Retinal pigment epithelial cell (primary cell): ENCODE measurements at regions not wholly inside any gene's neighbourhood (a gene's known extent, or its start where the extent isn't known, plus 50 kb on each side); places are given as distances from the start of the nearest gene placed in this dataset.

Source experiments
- DNase-seq: peaks from one replicate; pipeline ENCODE4 v3.0.0-alpha.2; 2010; ENCODE audit warnings: low read depth
- H3K4me3 ChIP-seq: 2 replicates; pipeline ENCODE4 v1.5.1; 2011; ENCODE audit warnings: mild to moderate bottlenecking, low read length, control low read depth, moderate library complexity
- TF ChIP-seq, protein P1 (sequence below): conservative IDR thresholded peaks from 2 replicates; pipeline ENCODE4 v1.5.1; 2011; ENCODE audit warnings: low read depth, low read length, control low read depth, inconsistent platforms

GRCh38 chr22:48744967-48745841 lies 1082.5 kb downstream of the BRD1 start:
- DNase-seq: no peak
- TF ChIP-seq, protein P1, sequence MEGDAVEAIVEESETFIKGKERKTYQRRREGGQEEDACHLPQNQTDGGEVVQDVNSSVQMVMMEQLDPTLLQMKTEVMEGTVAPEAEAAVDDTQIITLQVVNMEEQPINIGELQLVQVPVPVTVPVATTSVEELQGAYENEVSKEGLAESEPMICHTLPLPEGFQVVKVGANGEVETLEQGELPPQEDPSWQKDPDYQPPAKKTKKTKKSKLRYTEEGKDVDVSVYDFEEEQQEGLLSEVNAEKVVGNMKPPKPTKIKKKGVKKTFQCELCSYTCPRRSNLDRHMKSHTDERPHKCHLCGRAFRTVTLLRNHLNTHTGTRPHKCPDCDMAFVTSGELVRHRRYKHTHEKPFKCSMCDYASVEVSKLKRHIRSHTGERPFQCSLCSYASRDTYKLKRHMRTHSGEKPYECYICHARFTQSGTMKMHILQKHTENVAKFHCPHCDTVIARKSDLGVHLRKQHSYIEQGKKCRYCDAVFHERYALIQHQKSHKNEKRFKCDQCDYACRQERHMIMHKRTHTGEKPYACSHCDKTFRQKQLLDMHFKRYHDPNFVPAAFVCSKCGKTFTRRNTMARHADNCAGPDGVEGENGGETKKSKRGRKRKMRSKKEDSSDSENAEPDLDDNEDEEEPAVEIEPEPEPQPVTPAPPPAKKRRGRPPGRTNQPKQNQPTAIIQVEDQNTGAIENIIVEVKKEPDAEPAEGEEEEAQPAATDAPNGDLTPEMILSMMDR: no peak
- no peak overlapping the region for H3K4me3 ChIP-seq

- TF ChIP-seq, protein P1: no peak
- DNase-seq: no peak
- H3K4me3 ChIP-seq: no peak overlapping the region
Measured at GRCh38 chr22:48744283-48744641, 1083.4 kb downstream of the BRD1 start.

DNA sequence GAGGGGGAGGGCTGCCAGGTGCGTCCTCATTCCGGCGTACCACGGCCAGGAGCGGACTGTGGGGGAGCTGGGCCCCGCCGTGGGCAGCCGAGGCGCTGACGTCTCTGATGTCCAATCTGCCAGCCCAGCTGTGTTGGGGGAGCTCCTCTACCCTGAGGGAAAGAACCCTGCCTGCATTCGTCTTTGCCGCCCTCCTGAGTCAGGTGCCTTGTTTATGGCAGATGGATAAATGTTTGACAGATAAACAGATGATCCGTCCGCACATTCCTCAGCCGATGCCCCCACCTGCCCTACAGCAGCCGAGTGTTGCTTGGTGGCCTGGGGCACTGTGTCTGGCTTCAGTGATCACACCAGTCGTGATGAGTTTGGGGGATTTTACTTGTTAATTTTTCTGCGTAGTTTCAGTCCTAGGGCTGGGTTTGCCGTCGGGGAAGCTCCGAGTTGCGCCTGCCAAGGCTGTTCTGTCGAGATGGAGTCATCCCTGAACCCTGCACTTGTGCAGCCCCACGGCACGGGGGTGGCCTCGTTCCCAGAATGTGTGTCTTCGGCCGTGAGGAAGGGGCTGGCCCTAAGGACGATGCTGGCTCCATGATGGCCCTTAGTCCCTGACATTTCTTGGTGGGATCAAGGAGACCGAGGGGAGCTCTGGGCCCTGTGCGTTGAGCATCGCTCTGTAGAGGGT lies 1083.9 kb downstream of the BRD1 start:
- no peak for DNase-seq
- TF ChIP-seq, protein P1: no peak
- H3K4me3 ChIP-seq: no peak overlapping the region

GRCh38 chr22:48742556-48743343 lies 1084.9 kb downstream of the BRD1 start:
- no peak for DNase-seq
- TF ChIP-seq, protein P1: no peak

GRCh38 chr22:48742191-48742555 lies 1085.5 kb downstream of the BRD1 start:
- no peak overlapping the region for H3K4me3 ChIP-seq
- no peak for DNase-seq
- TF ChIP-seq, protein P1: no peak

More at GRCh38 chr22:48742556-48743343, 1084.9 kb downstream of the BRD1 start:
- no peak overlapping the region for H3K4me3 ChIP-seq

GRCh38 chr22:48741540-48741939 lies 1086.1 kb downstream of the BRD1 start:
- DNase-seq: no peak
- no peak overlapping the region for H3K4me3 ChIP-seq

More at GRCh38 chr22:48741540-48741939, 1086.1 kb downstream of the BRD1 start:
- TF ChIP-seq, protein P1: no peak
